OCI-LY1 (cell line): ENCODE measurements at regions not wholly inside any gene's neighbourhood (a gene's known extent, or its start where the extent isn't known, plus 50 kb on each side); places are given as distances from the start of the nearest gene placed in this dataset.
"Not testable (repeated sequence)": the region's sequence is repeated elsewhere in the genome, so short reads cannot be mapped to it uniquely, and the experiment has no call there.

Experiments used
- H2AFZ ChIP-seq: fragments of 200-600 bp; sonication (generic), shearing (Covaris generic); 2 replicates; pipeline ENCODE4 v1.6.0; 2014; ENCODE audit warnings: antibody characterized with exemption, mild to moderate bottlenecking, low read length
- H3F3A ChIP-seq: fragments of 200-600 bp; sonication (generic), shearing (Covaris generic); 2 replicates; pipeline ENCODE4 v1.6.0; 2014; ENCODE audit warnings: mild to moderate bottlenecking, antibody characterized with exemption, low read length, moderate library complexity; ENCODE audit not compliant: insufficient read depth
- H3K27ac ChIP-seq: fragments of 200-600 bp; sonication (generic); 2 replicates; pipeline ENCODE4 v1.5.1; 2014; ENCODE audit warnings: low read length, mixed run types, mild to moderate bottlenecking, low read depth; ENCODE audit not compliant: poor library complexity, severe bottlenecking
- H3K27me3 ChIP-seq: fragments of 200-600 bp; sonication (generic); 2 replicates; pipeline ENCODE4 v1.6.0; 2014; ENCODE audit warnings: antibody characterized with exemption, mild to moderate bottlenecking, low read length, moderate library complexity; ENCODE audit not compliant: insufficient read depth
- H3K36me3 ChIP-seq: fragments of 200-600 bp; sonication (generic); 2 replicates; pipeline ENCODE4 v1.6.1; 2014; ENCODE audit warnings: mild to moderate bottlenecking, antibody characterized with exemption, low read length, moderate library complexity, mixed read lengths; ENCODE audit not compliant: insufficient read depth
- H3K4me1 ChIP-seq: fragments of 200-600 bp; sonication (generic); 2 replicates; pipeline ENCODE4 v1.5.1; 2014; ENCODE audit warnings: mild to moderate bottlenecking, low read length, moderate library complexity; ENCODE audit not compliant: insufficient read depth, severe bottlenecking
- H3K4me2 ChIP-seq: fragments of 200-600 bp; sonication (generic), shearing (Covaris generic); 2 replicates; pipeline ENCODE4 v1.6.1; 2014; ENCODE audit warnings: low read length
- H3K4me3 ChIP-seq: fragments of 200-600 bp; sonication (generic); 2 replicates; pipeline ENCODE4 v1.5.1; 2014; ENCODE audit warnings: low read length, low read depth, mild to moderate bottlenecking, mixed read lengths; ENCODE audit not compliant: poor library complexity, severe bottlenecking
- H3K79me2 ChIP-seq: fragments of 200-600 bp; shearing (Covaris generic); 2 replicates; pipeline ENCODE4 v1.6.1; 2016; ENCODE audit warnings: mixed run types, low read length, mixed read lengths; ENCODE audit not compliant: insufficient read depth
- H3K9ac ChIP-seq: fragments of 200-600 bp; sonication (generic), shearing (Covaris generic); 2 replicates; pipeline ENCODE4 v1.6.1; 2014; ENCODE audit warnings: mild to moderate bottlenecking, low read length, mixed read lengths
- H3K9me2 ChIP-seq: fragments of 200-600 bp; sonication (generic), shearing (Covaris generic); 2 replicates; pipeline ENCODE4 v1.6.1; 2014; ENCODE audit warnings: low read depth, mild to moderate bottlenecking, low read length, mixed read lengths
- H3K9me3 ChIP-seq: fragments of 200-600 bp; shearing (Covaris generic); 2 replicates; pipeline ENCODE4 v1.6.1; 2014; ENCODE audit warnings: low read length, mixed read lengths
- H4K20me1 ChIP-seq: fragments of 200-600 bp; sonication (generic), shearing (Covaris generic); 2 replicates; pipeline ENCODE4 v1.6.0; 2016; ENCODE audit warnings: mild to moderate bottlenecking, low read length; ENCODE audit not compliant: insufficient read depth
- CTCF ChIP-seq: fragments of 200-600 bp; sonication (generic), shearing (Covaris generic); IDR thresholded peaks from 2 replicates; pipeline ENCODE4 v1.5.1; 2017; ENCODE audit warnings: mild to moderate bottlenecking, antibody characterized with exemption, low read length, moderate library complexity, mixed read lengths
- EZH2 ChIP-seq: fragments of 200-600 bp; sonication (generic), shearing (Covaris generic); IDR thresholded peaks from 2 replicates; pipeline ENCODE4 v1.8.0; 2017; ENCODE audit warnings: borderline replicate concordance, mixed run types, mild to moderate bottlenecking, antibody characterized with exemption, low read length, moderate library complexity, mixed read lengths

DNA sequence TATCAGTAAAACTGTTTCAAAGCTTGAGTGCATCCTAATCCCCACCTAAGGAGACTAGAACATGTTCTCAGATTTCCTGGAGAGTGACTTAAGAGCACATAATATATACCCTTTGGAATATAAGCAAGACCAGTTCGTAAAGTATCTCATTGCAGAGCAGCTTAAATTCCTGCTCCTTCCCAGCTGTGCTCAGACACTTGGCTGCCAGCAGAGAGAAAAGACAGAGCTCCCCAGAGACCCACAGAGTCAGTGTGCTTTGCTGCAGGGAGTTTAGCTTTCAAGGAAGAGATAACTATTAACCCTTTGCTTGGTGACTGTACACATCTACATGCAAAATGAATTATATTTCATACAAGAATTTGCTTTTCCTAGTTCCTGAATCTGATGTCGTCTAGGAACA is 338.1 kb upstream of the ARHGEF26 start:
- no peaks in the 10 kb centered on the region for H3K9me3 ChIP-seq
- no peak overlapping the region for H3K4me2 ChIP-seq
- H3K9me2 ChIP-seq, result no peaks in the 10 kb centered on the region
- no peak overlapping the region for H2AFZ ChIP-seq
- H3K27ac ChIP-seq, result no peak overlapping the region
- TF ChIP-seq EZH2, result no peak
- no peak for TF ChIP-seq CTCF
- H3K9ac ChIP-seq, result no peak overlapping the region
- no peak overlapping the region for H3K4me3 ChIP-seq
- no peaks in the 10 kb centered on the region for H3K79me2 ChIP-seq
- H3K36me3 ChIP-seq, result no peaks in the 10 kb centered on the region
- H3K27me3 ChIP-seq, result no peaks in the 10 kb centered on the region
- H3K4me1 ChIP-seq, result no peaks in the 10 kb centered on the region
- H4K20me1 ChIP-seq, result no peaks in the 10 kb centered on the region
- H3F3A ChIP-seq, result no peaks in the 10 kb centered on the region

GRCh38 chr3:153783741-153784480 is 337.3 kb upstream of the ARHGEF26 start:
- no peaks in the 10 kb centered on the region for H3K79me2 ChIP-seq
- no peaks in the 10 kb centered on the region for H3K4me1 ChIP-seq
- H3K27ac ChIP-seq, result no peak overlapping the region
- H3K4me2 ChIP-seq, result no peak overlapping the region
- H3K9me2 ChIP-seq, result no peaks in the 10 kb centered on the region
- H3K4me3 ChIP-seq, result no peak overlapping the region
- H2AFZ ChIP-seq, result no peak overlapping the region
- no peaks in the 10 kb centered on the region for H4K20me1 ChIP-seq
- no peaks in the 10 kb centered on the region for H3F3A ChIP-seq
- H3K27me3 ChIP-seq, result no peaks in the 10 kb centered on the region
- H3K9ac ChIP-seq, result no peak overlapping the region
- H3K9me3 ChIP-seq, result no peaks in the 10 kb centered on the region
- no peaks in the 10 kb centered on the region for H3K36me3 ChIP-seq
- no peak for TF ChIP-seq EZH2

- H3K27me3 ChIP-seq, result no peaks in the 10 kb centered on the region
- H3K4me1 ChIP-seq, result no peaks in the 10 kb centered on the region
- H2AFZ ChIP-seq, result no peak overlapping the region
- H3K27ac ChIP-seq, result no peak overlapping the region
- no peaks in the 10 kb centered on the region for H3K9me2 ChIP-seq
- H3K4me2 ChIP-seq, result no peak overlapping the region
- peak; percentile 18; the same call in 1 of the 2 replicates for TF ChIP-seq CTCF
- no peak for TF ChIP-seq EZH2
- H3K9ac ChIP-seq, result no peak overlapping the region
- no peaks in the 10 kb centered on the region for H3K9me3 ChIP-seq
- H3K79me2 ChIP-seq, result no peaks in the 10 kb centered on the region
- no peaks in the 10 kb centered on the region for H3K36me3 ChIP-seq
- H3K4me3 ChIP-seq, result no peak overlapping the region
- H3F3A ChIP-seq, result no peaks in the 10 kb centered on the region
- no peaks in the 10 kb centered on the region for H4K20me1 ChIP-seq
Measured at GRCh38 chr3:153785901-153786300, 335.3 kb upstream of the ARHGEF26 start.

- Histone ChIP-seq H3K27ac (no peak overlapping the region), H3F3A (no peaks in the 10 kb centered on the region), H3K4me3 (no peak overlapping the region), H3K79me2 (no peaks in the 10 kb centered on the region), H3K4me1 (no peaks in the 10 kb centered on the region), H3K9me2 (no peaks in the 10 kb centered on the region), H3K9ac (no peak overlapping the region), H2AFZ (no peak overlapping the region), H3K27me3 (no peaks in the 10 kb centered on the region), H3K4me2 (no peak overlapping the region), H3K9me3 (no peaks in the 10 kb centered on the region), H4K20me1 (no peaks in the 10 kb centered on the region), H3K36me3 (no peaks in the 10 kb centered on the region)
- no peak for TF ChIP-seq CTCF
- no peak for TF ChIP-seq EZH2
Measured at GRCh38 chr3:153789380-153789779, 331.8 kb upstream of the ARHGEF26 start.

GRCh38 chr3:153797056-153797455 is 324.1 kb upstream of the ARHGEF26 start:
- not testable (repeated sequence) for H3K9me3 ChIP-seq, H3K4me1 ChIP-seq, H3K9ac ChIP-seq, H3K27me3 ChIP-seq, H3K79me2 ChIP-seq, H3K9me2 ChIP-seq, H3F3A ChIP-seq, H3K27ac ChIP-seq, H3K4me3 ChIP-seq, H3K36me3 ChIP-seq, H3K4me2 ChIP-seq, H2AFZ ChIP-seq, H4K20me1 ChIP-seq
